IPS DF 6.9 (cell line): ENCODE measurements at regions not wholly inside any gene's neighbourhood (a gene's known extent, or its start where the extent isn't known, plus 50 kb on each side); places are given as distances from the start of the nearest gene placed in this dataset.

Experiments used
- DNase-seq: peaks from one replicate; pipeline ENCODE4 v3.0.0-alpha.2; 2013; ENCODE audit warnings: low read depth, low spot score
- H3K27ac ChIP-seq: one replicate; pipeline ENCODE4 v1.5.1; 2013; ENCODE audit warnings: low read length, control low read depth
- H3K27me3 ChIP-seq: 2 replicates; pipeline ENCODE4 v1.6.1; 2013; ENCODE audit warnings: mild to moderate bottlenecking, low read length; ENCODE audit not compliant: control insufficient read depth, insufficient read depth
- H3K36me3 ChIP-seq: 2 replicates; pipeline ENCODE4 v1.6.1; 2013; ENCODE audit warnings: low read length; ENCODE audit not compliant: control insufficient read depth, insufficient read depth
- H3K4me1 ChIP-seq: 2 replicates; pipeline ENCODE4 v1.6.1; 2013; ENCODE audit warnings: low read length; ENCODE audit not compliant: control insufficient read depth, insufficient read depth
- H3K4me3 ChIP-seq: 2 replicates; pipeline ENCODE4 v1.5.1; 2013; ENCODE audit warnings: mild to moderate bottlenecking, low read length
- H3K9me3 ChIP-seq: 2 replicates; pipeline ENCODE4 v1.6.1; 2013; ENCODE audit warnings: low read length, inconsistent platforms; ENCODE audit not compliant: control insufficient read depth, insufficient read depth
- WGBS: extraction: QIAGEN DNeasy Blood & Tissue Kit; methylation state at CpG from one replicate; pipeline ENCODE4 v1.1.7; 2013; ENCODE audit warnings: mixed read lengths, missing lambda C conversion rate; ENCODE audit not compliant: insufficient read length, insufficient coverage; 5-methylcytosine and 5-hydroxymethylcytosine counted together

DNA sequence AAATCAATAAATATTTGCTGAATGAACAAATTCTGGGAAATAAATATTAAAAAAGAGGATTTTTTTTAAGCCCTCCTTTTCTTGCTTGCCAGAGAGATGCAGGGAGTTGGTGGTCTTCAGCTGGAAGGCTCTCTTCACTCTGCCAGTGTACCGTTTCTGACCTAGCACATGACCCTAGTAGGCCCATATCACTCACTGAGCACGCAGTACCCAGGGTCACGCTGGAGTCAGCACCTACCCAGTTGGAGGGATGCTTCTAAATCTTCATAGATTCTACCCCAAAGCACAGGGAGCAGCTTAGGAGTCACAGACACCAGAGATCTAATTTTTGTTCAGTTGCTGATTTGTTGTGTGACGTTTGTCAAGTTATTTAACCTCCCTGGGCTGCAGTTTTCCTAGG lies 195.4 kb upstream of the TBX3 start:
- WGBS = no CpG with 5 or more reads among the region's 4 CpGs
- no peaks in the 10 kb centered on the region for H3K36me3 ChIP-seq

GRCh38 chr12:114878781-114879180 lies 194.8 kb upstream of the TBX3 start:
- DNase-seq = no peak
- H3K27me3 ChIP-seq = no peaks in the 10 kb centered on the region
- no peak overlapping the region for H3K27ac ChIP-seq
- no peaks in the 10 kb centered on the region for H3K36me3 ChIP-seq
- H3K4me1 ChIP-seq = 0 out of 2 replicates have a peak, but pooled peaks cover 1% of the 10 kb centered on the region
- WGBS = no CpG with 5 or more reads among the region's 4 CpGs
- no peaks in the 10 kb centered on the region for H3K9me3 ChIP-seq
- H3K4me3 ChIP-seq = no peak overlapping the region

More for the DNA sequence above, 195.4 kb upstream of the TBX3 start:
- Histone ChIP-seq H3K4me1 (0 out of 2 replicates have a peak, but pooled peaks cover 1% of the 10 kb centered on the region), H3K27me3 (no peaks in the 10 kb centered on the region), H3K9me3 (no peaks in the 10 kb centered on the region), H3K4me3 (no peak overlapping the region), H3K27ac (no peak overlapping the region)
- DNase-seq = no peak

- no CpG with 5 or more reads among the region's 13 CpGs for WGBS
- Histone ChIP-seq H3K36me3 (no peaks in the 10 kb centered on the region), H3K4me1 (0 out of 2 replicates have a peak, but pooled peaks cover 1% of the 10 kb centered on the region), H3K9me3 (no peaks in the 10 kb centered on the region), H3K27ac (no peak overlapping the region), H3K27me3 (no peaks in the 10 kb centered on the region), H3K4me3 (no peak overlapping the region)
- no peak for DNase-seq
Observed at GRCh38 chr12:114876968-114877680, 193.1 kb upstream of the TBX3 start.

GRCh38 chr12:114875313-114875712 lies 191.3 kb upstream of the TBX3 start:
- no CpG with 5 or more reads among the region's 7 CpGs for WGBS
- Histone ChIP-seq H3K4me1 (no peaks in the 10 kb centered on the region), H3K27me3 (no peaks in the 10 kb centered on the region), H3K9me3 (no peaks in the 10 kb centered on the region), H3K4me3 (no peak overlapping the region), H3K36me3 (no peaks in the 10 kb centered on the region), H3K27ac (no peak overlapping the region)
- DNase-seq = no peak

- Histone ChIP-seq H3K4me3 (no peak overlapping the region), H3K27me3 (no peaks in the 10 kb centered on the region), H3K36me3 (no peaks in the 10 kb centered on the region), H3K4me1 (no peaks in the 10 kb centered on the region), H3K27ac (no peak overlapping the region), H3K9me3 (no peaks in the 10 kb centered on the region)
- no peak for DNase-seq
- no CpG with 5 or more reads among the region's 10 CpGs for WGBS
Observed at GRCh38 chr12:114873656-114874055, 189.7 kb upstream of the TBX3 start.

DNA sequence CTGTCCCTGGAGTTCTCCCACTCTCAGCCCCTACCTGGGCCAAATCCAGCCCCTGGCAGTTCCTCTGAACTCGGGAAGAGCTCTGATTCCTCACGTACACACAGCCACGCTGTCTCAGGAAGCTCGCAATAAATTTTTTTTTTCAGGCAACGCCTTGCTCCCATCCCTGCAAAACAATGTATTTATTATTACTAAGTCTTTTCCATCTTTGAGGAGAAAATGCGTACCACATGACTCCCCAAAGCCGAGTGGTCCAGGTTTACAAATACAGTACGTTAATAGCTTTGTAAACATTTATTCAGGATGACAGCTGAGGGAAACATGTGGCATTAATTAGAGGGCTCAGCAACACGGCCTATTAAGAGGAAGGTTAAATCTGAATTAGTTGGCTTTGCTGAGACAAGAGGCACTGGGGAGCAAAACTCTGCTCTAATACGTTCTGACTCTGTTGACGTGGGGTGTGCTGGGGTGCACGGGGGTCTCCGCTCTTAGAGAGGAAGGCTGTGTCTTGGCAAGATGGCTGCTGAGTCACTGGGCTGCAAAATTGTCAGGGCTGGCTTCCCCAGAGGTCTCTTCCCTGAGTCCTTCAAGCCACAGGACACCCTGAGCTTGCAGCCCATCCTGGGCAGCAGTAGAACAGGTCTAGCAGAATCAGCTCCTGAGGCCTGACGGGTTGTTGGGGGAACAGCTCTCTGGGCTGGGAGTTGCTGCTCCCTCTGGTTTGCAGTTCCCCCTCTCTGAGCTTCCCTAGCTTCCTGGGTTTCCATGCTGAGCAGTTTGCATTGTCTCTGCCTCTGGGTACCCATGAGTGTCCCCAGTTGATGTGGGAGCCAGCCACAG lies 185.2 kb upstream of the TBX3 start:
- H3K36me3 ChIP-seq = no peaks in the 10 kb centered on the region
- H3K4me3 ChIP-seq = no peak overlapping the region
- no peak overlapping the region for H3K27ac ChIP-seq
- no peak for DNase-seq
- H3K27me3 ChIP-seq = no peaks in the 10 kb centered on the region
- no CpG with 5 or more reads among the region's 14 CpGs for WGBS
- H3K9me3 ChIP-seq = no peaks in the 10 kb centered on the region
- no peaks in the 10 kb centered on the region for H3K4me1 ChIP-seq

GRCh38 chr12:114866331-114866730 lies 182.4 kb upstream of the TBX3 start:
- Histone ChIP-seq H3K36me3 (no peaks in the 10 kb centered on the region), H3K9me3 (no peaks in the 10 kb centered on the region), H3K27me3 (no peaks in the 10 kb centered on the region), H3K27ac (no peak overlapping the region), H3K4me3 (no peak overlapping the region), H3K4me1 (no peaks in the 10 kb centered on the region)
- WGBS = no CpG with 5 or more reads among the region's 4 CpGs
- DNase-seq = no peak

- no peak for DNase-seq
Observed at GRCh38 chr12:114864837-114865551, 181.0 kb upstream of the TBX3 start.

DNA sequence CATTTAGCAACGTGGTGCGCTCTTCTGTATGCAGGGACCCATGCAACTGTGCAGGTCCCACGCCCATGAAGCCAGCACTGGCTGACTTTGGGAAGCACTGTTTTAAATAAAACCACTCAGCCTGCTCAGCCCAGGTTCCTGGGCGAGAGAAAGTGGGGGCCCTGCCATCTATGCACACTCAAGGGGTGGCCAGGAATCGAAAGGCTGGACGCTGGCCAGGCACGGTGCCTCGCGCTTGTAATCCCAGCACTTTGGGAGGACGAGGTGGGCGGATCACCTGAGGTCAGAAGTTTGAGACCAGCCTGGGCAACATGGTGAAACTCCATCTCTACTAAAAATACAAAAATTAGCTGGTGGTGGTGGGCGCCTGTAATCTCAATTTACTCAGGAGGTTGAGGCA lies 179.9 kb upstream of the TBX3 start:
- no peaks in the 10 kb centered on the region for H3K27me3 ChIP-seq
- H3K36me3 ChIP-seq = no peaks in the 10 kb centered on the region
- no CpG with 5 or more reads among the region's 12 CpGs for WGBS
- H3K4me1 ChIP-seq = no peaks in the 10 kb centered on the region
- no peaks in the 10 kb centered on the region for H3K9me3 ChIP-seq
- H3K27ac ChIP-seq = no peak overlapping the region
- H3K4me3 ChIP-seq = no peak overlapping the region
- no peak for DNase-seq

More at GRCh38 chr12:114864837-114865551, 181.0 kb upstream of the TBX3 start:
- WGBS = no CpG with 5 or more reads among the region's 12 CpGs
- no peak overlapping the region for H3K27ac ChIP-seq
- no peaks in the 10 kb centered on the region for H3K27me3 ChIP-seq
- no peaks in the 10 kb centered on the region for H3K4me1 ChIP-seq
- no peaks in the 10 kb centered on the region for H3K9me3 ChIP-seq
- no peak overlapping the region for H3K4me3 ChIP-seq
- H3K36me3 ChIP-seq = no peaks in the 10 kb centered on the region

GRCh38 chr12:114860969-114861368 lies 177.0 kb upstream of the TBX3 start:
- no peak for DNase-seq
- Histone ChIP-seq H3K27me3 (no peaks in the 10 kb centered on the region), H3K27ac (no peak overlapping the region), H3K9me3 (no peaks in the 10 kb centered on the region), H3K4me1 (no peaks in the 10 kb centered on the region), H3K4me3 (no peak overlapping the region), H3K36me3 (no peaks in the 10 kb centered on the region)
- WGBS = no CpG with 5 or more reads among the region's 6 CpGs
